ENCODE measurements at regions not wholly inside any gene's neighbourhood (a gene's known extent, or its start where the extent isn't known, plus 50 kb on each side); places are given as distances from the start of the nearest gene placed in this dataset.

DNA sequence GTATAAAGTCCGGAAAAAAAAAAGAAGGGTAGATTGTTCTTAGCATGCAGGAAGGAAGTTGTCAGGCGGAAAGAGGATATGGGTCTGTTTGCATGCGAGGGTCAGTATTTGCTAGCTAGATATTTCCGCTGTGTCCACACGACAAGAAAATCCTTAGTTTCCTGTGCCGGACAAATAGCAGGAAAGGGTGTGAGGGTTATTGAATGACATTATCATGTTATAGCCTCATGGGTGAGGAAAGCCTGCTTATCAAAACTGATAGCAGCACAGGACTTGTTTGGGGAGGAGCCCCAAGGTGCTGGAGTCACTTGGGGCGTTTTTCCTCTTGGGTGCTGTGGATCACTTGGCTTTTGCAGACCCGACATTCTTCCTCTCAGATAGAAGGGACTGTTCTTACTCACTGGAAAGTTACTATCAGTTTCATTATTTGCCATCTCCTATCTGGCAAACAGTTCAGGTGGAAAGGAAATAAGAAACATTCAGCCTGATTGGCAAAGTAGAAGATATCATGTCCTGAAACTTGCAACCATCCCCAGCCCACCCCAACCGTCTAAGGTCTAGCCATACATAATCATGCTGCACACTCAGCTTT is 127.2 kb upstream of the DPH6 start:
- H3K36me3 ChIP-seq: no peaks in the 10 kb centered on the region
- DNase-seq: no peak
- H3K4me3 ChIP-seq (ENCODE audit: low read depth, low read length): no peak overlapping the region

DNA sequence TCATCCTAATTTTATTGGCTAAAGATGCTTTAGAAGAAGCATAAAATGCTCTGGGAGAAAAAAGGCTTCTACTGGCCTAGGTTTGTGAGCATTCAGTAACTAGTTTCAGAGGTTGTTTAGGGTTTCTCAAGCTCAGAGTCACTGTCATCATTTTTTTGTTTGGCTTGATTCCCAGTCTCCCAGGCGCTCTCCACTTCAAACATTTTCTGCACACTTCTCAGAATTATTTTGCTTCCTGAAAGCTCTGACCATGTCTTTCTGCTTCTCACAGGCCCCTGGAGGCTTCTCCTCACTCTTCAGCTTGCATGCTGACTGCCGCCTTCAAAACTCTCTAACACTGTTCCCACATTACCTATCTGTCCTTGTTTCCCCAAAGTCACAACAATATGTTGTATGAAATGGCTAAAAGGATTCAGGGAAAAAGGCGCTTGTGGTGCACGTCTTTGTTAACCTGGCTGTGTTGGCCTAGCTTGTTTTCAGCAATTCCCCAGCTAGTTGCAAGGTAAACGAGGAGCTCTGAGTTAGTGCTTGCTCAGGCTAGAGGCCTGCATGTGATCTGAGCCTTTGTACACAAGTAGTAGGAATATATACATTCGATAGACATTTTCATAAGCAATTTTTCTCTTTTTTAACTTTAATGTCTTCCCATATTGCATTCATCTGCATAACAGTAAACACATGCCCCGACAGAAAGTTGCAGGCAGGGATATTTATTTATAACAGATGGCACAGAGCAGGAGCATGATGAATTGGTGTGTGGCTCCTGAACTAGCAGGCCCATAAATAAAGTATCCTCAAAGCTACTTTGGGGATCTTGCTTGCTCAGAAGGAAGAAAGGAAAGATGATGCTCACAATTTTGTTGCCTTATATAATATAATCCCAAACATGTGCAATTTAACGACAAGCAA is 129.2 kb upstream of the DPH6 start:
- Histone ChIP-seq H3K4me3 (ENCODE audit: low read depth, low read length) (no peak overlapping the region), H3K9me3 (no peaks in the 10 kb centered on the region), H3K36me3 (no peaks in the 10 kb centered on the region), H3K4me1 (peaks cover 26% of the 10 kb centered on the region), H3K27me3 (no peaks in the 10 kb centered on the region)
- DNase-seq: no peak
- TF ChIP-seq, protein P1, sequence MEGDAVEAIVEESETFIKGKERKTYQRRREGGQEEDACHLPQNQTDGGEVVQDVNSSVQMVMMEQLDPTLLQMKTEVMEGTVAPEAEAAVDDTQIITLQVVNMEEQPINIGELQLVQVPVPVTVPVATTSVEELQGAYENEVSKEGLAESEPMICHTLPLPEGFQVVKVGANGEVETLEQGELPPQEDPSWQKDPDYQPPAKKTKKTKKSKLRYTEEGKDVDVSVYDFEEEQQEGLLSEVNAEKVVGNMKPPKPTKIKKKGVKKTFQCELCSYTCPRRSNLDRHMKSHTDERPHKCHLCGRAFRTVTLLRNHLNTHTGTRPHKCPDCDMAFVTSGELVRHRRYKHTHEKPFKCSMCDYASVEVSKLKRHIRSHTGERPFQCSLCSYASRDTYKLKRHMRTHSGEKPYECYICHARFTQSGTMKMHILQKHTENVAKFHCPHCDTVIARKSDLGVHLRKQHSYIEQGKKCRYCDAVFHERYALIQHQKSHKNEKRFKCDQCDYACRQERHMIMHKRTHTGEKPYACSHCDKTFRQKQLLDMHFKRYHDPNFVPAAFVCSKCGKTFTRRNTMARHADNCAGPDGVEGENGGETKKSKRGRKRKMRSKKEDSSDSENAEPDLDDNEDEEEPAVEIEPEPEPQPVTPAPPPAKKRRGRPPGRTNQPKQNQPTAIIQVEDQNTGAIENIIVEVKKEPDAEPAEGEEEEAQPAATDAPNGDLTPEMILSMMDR (IDR thresholded peaks at IDR 0.05; ENCODE audit: low read depth, low read length): no peak

More for the DNA sequence above, 127.2 kb upstream of the DPH6 start:
- H3K9me3 ChIP-seq: no peaks in the 10 kb centered on the region
- peaks cover 9% of the 10 kb centered on the region for H3K4me1 ChIP-seq
- H3K27me3 ChIP-seq: no peaks in the 10 kb centered on the region
- TF ChIP-seq, protein P1 (IDR thresholded peaks at IDR 0.05; ENCODE audit: low read depth, low read length): no peak

GRCh38 chr15:35678774-35679173 is 132.8 kb upstream of the DPH6 start:
- no peak for DNase-seq
- TF ChIP-seq, protein P1 (IDR thresholded peaks at IDR 0.05; ENCODE audit: low read depth, low read length): no peak
- no peak overlapping the region for H3K4me3 ChIP-seq (ENCODE audit: low read depth, low read length)
- H3K36me3 ChIP-seq: no peaks in the 10 kb centered on the region
- H3K4me1 ChIP-seq: peaks cover 36% of the 10 kb centered on the region
- no peaks in the 10 kb centered on the region for H3K27me3 ChIP-seq
- no peaks in the 10 kb centered on the region for H3K9me3 ChIP-seq

- TF ChIP-seq, protein P1 (IDR thresholded peaks at IDR 0.05; ENCODE audit: low read depth, low read length): no peak
- no peaks in the 10 kb centered on the region for H3K27me3 ChIP-seq
- no peak overlapping the region for H3K4me3 ChIP-seq (ENCODE audit: low read depth, low read length)
- H3K36me3 ChIP-seq: no peaks in the 10 kb centered on the region
- H3K4me1 ChIP-seq: peaks cover 36% of the 10 kb centered on the region
- no peak for DNase-seq
- no peaks in the 10 kb centered on the region for H3K9me3 ChIP-seq
Observed at GRCh38 chr15:35679186-35679585, 133.2 kb upstream of the DPH6 start.

DNA sequence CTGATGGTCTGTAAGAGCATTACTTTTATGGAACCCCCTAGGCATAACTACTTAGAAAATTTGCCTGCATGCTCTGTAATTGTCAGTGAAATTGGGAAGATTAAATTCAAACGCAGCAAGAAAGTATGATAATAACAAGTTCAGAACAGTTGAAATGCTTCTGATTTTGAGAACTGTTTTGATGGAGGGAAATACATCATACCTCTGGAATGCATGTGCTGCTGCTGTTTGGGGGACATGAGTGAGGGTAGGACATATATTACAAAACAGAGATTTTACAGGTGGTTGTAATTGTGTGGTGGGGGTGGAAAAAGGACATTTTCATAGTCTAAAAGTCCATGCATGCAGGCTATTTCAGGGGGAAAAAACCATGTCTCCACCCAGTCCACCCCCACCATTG is 135.0 kb upstream of the DPH6 start:
- H3K4me3 ChIP-seq (ENCODE audit: low read depth, low read length): no peak overlapping the region
- H3K4me1 ChIP-seq: peaks cover 26% of the 10 kb centered on the region
- H3K36me3 ChIP-seq: no peaks in the 10 kb centered on the region
- no peaks in the 10 kb centered on the region for H3K9me3 ChIP-seq
- H3K27me3 ChIP-seq: no peaks in the 10 kb centered on the region
- TF ChIP-seq, protein P1 (IDR thresholded peaks at IDR 0.05; ENCODE audit: low read depth, low read length): no peak
- DNase-seq: no peak

DNA sequence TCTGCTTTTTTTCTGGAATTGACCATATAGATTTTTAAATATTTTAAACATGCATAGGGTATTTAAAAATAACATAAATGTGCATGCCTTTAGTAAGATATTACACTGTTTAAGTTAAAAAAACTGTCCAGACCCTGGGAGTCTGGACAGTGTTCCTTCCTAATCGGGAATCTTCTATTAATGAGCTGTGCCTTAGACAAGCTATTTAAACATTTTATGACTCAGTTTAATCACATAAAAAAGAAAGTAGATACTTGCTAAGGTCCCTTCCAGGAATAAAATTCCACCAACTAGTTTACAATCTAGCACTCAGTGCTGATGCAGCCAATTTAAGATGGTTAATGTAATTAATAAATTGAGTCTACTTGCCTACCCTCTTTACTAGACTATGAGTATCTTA is 140.4 kb upstream of the DPH6 start:
- Histone ChIP-seq H3K9me3 (no peaks in the 10 kb centered on the region), H3K4me3 (ENCODE audit: low read depth, low read length) (no peak overlapping the region), H3K36me3 (no peaks in the 10 kb centered on the region), H3K27me3 (no peaks in the 10 kb centered on the region), H3K4me1 (peaks cover 8% of the 10 kb centered on the region; the same call in 1 of the 2 replicates)
- DNase-seq: no peak
- TF ChIP-seq, protein P1 (IDR thresholded peaks at IDR 0.05; ENCODE audit: low read depth, low read length): no peak

Data from BE2C (cell line).